Common myeloid progenitor, CD34-positive (primary cell): ENCODE measurements at regions not wholly inside any gene's neighbourhood (a gene's known extent, or its start where the extent isn't known, plus 50 kb on each side); places are given as distances from the start of the nearest gene placed in this dataset.

ENCODE experiments used
- CTCF ChIA-PET: fragments of 350-600 bp; sonication (Branson Sonifier 250); formaldehyde crosslinking; loops from one replicate; lab custom pipeline; 2021; ENCODE audit warnings: antibody characterized with exemption; lab: Charles Lee
- POLR2A ChIA-PET: fragments of 350-600 bp; sonication (Branson Sonifier 250); formaldehyde crosslinking; loops from one replicate; lab custom pipeline; 2021; ENCODE audit warnings: antibody characterized with exemption; lab: Charles Lee
- DNase-seq, 3 donors: peaks; one replicate each; pipeline versions ENCODE4 v3.0.0 to v3.0.0-alpha.2; 2013
- H3K27ac ChIP-seq, 2 experiments: 1 replicate in 1 of 2; 2 replicates in 1 of 2; pipeline ENCODE4 v1.7.0; 2013; ENCODE audit warnings: inconsistent platforms in 2 of 2, low read length in 2 of 2, mild to moderate bottlenecking in 2 of 2, low read depth in 1 of 2, moderate library complexity in 1 of 2; ENCODE audit not compliant: severe bottlenecking in 2 of 2, insufficient read depth in 1 of 2, poor library complexity in 1 of 2
- H3K27me3 ChIP-seq, 5 experiments: replicated peaks in 2 of 5; 1 replicate in 3 of 5; 2 replicates in 2 of 5; pipeline versions ENCODE4 v1.6.1 to v1.7.0; 2013; ENCODE audit warnings: low read length in 4 of 5, mild to moderate bottlenecking in 2 of 5, moderate library complexity in 2 of 5, inconsistent platforms in 1 of 5; ENCODE audit not compliant: insufficient read depth in 5 of 5, control insufficient read depth in 4 of 5
- H3K36me3 ChIP-seq, 4 experiments: 1 replicate in 2 of 4; 2 replicates in 2 of 4; pipeline versions ENCODE4 v1.6.1 to v1.7.0; 2013; ENCODE audit warnings: low read length in 3 of 4, control low read depth in 1 of 4, mild to moderate bottlenecking in 1 of 4; ENCODE audit not compliant: control insufficient read depth in 4 of 4, insufficient read depth in 4 of 4
- H3K4me1 ChIP-seq, 4 experiments: 1 replicate in 3 of 4; 2 replicates in 1 of 4; pipeline versions ENCODE4 v1.6.1 to v1.7.1; 2013; ENCODE audit warnings: low read length in 3 of 4, mild to moderate bottlenecking in 3 of 4, control low read depth in 1 of 4, inconsistent platforms in 1 of 4, moderate library complexity in 1 of 4; ENCODE audit not compliant: control insufficient read depth in 4 of 4, insufficient read depth in 4 of 4; ENCODE audit errors: control extremely low read depth in 1 of 4
- H3K4me3 ChIP-seq, 7 experiments: 1 replicate in 4 of 7; 2 replicates in 3 of 7; pipeline versions ENCODE4 v1.5.1 to v1.7.0; 2013; ENCODE audit warnings: mild to moderate bottlenecking in 7 of 7, low read length in 6 of 7, moderate library complexity in 6 of 7, inconsistent platforms in 2 of 7, low read depth in 2 of 7, control low read depth in 1 of 7; ENCODE audit not compliant: insufficient read depth in 4 of 7, control insufficient read depth in 1 of 7; ENCODE audit errors: extremely low read depth in 1 of 7
- H3K9me3 ChIP-seq, 5 experiments: 1 replicate in 4 of 5; 2 replicates in 1 of 5; pipeline versions ENCODE4 v1.6.1 to v1.7.1; 2013; ENCODE audit warnings: low read length in 4 of 5, mild to moderate bottlenecking in 2 of 5, inconsistent platforms in 1 of 5, low read depth in 1 of 5, moderate library complexity in 1 of 5; ENCODE audit not compliant: control insufficient read depth in 4 of 5, insufficient read depth in 2 of 5; ENCODE audit errors: control extremely low read depth in 1 of 5
- WGBS: methylation state at CpG from one replicate; pipeline ENCODE4 v1.1.5; 2013; ENCODE audit not compliant: insufficient coverage; 5-methylcytosine and 5-hydroxymethylcytosine counted together

DNA sequence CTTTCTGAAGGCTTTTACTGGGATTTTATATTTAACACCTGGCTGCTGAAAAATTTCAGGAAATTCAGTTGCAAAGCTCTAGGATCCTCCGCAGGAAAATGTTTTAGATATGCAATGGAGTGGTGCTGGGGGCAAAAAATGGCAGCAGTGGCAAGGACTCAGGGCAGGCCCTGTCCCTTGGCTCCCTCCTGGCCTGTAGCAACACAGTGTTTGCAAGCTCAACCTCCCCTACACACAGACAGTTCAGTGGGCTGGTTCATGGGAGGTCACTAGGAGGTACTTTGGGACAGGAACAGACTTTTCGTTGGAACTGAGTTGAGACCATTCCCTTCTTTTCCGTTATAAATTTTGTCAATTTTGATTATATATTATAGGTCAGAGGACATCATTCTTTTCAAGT, 270.4 kb downstream of the ADAMTS20 start:
- Histone ChIP-seq H3K4me1 (peaks cover 0 to 2% (median 0%) of the 10 kb centered on the region in 4 experiments), H3K9me3 (no peaks in the 10 kb centered on the region), H3K27me3 (no peaks in the 10 kb centered on the region), H3K36me3 (no peaks in the 10 kb centered on the region), H3K4me3 (no peak overlapping the region), H3K27ac (no peak overlapping the region)
- ChIA-PET CTCF (interaction anchor here (0.7 to 1.9 kb wide), 9 partner anchors 9 to 820 kb away, joined by 3 to 8 read pairs (median 3); no protein-coding TSS in a partner anchor), POLR2A (no interaction called here)
- 89% methylated on average over 1 of the region's 3 CpGs for WGBS
- no peak for DNase-seq

DNA sequence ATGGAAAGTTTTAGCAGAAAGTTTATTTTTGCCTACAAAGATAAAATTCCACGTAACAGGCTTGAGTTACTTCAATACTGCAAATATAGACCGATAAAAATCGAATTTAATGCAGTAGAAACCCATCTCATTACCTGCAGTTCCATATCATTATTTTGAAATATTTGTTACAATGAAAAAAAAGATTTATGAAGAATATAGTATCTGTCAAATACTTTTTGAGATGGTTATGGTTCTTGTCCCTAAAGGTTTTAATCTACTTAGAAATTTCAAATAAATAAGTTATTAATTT, 273.5 kb downstream of the ADAMTS20 start:
- POLR2A ChIA-PET, result no interaction called here
- H3K9me3 ChIP-seq, result no peaks in the 10 kb centered on the region

DNA sequence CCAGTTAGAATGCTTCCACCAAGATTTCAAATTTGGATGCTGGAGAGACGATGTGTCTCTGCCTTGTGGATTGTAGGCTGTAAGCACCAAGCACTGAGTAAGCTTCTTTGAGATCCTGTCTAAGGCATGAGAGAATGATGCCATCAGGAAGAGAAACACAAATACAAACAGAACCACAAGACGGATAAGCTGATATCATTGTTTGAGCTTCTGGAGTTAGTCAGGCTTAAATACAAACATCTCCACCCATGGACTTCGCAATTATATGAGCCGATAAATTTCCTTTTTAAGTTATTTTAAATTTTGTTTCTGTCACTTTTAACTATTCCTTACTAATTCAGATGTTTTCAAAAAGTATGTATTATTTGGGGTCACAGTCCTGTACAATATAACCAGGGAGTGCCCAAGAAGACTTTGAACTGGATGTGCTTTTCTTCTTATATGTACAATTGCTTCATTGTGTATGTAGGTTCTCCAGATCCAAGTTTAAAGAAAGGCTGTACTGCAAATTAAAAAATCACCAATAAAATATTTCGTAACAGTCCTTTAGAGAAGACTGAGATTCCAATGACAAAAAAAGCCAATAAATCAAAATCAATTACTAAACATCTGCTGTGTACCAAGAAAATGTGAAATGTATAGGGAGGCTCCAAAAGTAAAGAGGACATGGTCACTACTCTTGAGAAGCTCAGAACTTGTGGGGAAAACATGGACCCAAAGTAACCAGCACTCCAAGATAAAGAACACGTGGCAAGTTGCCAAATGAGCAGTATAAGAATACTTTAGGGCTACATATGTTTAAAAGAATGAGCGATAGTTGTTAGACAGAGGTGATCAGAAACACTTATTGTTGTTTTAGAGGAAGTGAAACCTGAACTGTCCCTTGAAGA, 274.1 kb downstream of the ADAMTS20 start:
- Histone ChIP-seq H3K27me3 (no peaks in the 10 kb centered on the region), H3K4me1 (peaks cover 0 to 2% (median 0%) of the 10 kb centered on the region in 4 experiments), H3K4me3 (no peak overlapping the region), H3K36me3 (no peaks in the 10 kb centered on the region), H3K9me3 (no peaks in the 10 kb centered on the region), H3K27ac (no peak overlapping the region)
- no peak for DNase-seq
- WGBS, result 83% methylated on average over 4 of the region's 7 CpGs
- CTCF ChIA-PET, result no interaction called here
- POLR2A ChIA-PET, result no interaction called here

More for the DNA sequence above, 273.5 kb downstream of the ADAMTS20 start:
- Histone ChIP-seq H3K4me3 (no peak overlapping the region), H3K27me3 (no peaks in the 10 kb centered on the region), H3K4me1 (peaks cover 0 to 2% (median 0%) of the 10 kb centered on the region in 4 experiments), H3K36me3 (no peaks in the 10 kb centered on the region), H3K27ac (no peak overlapping the region)
- DNase-seq, result no peak
- no CpG with 5 or more reads among the region's 3 CpGs for WGBS
- CTCF ChIA-PET, result no interaction called here

DNA sequence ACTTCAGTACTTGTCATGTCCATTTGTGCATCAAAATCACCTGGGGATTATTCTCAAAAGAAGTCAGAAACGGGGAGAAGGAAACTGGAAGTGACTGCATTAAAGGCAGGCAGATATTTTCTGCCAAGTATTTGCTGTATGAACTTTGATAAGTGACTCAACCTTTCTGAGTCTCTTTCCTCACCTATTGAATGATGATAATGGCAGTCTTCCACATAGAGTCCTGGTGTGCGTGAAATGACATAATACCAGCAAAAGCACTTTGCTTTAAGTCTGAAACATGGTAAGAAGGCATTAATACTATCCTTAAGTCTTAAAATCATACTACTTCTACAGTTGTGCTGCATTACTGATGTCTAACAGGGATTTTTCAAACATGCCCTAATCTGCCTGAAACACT, 278.5 kb downstream of the ADAMTS20 start:
- no peaks in the 10 kb centered on the region for H3K27me3 ChIP-seq
- CTCF ChIA-PET, result no interaction called here
- POLR2A ChIA-PET, result no interaction called here
- WGBS, result 100% methylated on average over 1 of the region's 2 CpGs
- H3K9me3 ChIP-seq, result no peaks in the 10 kb centered on the region
- H3K4me1 ChIP-seq, result peaks cover 0 to 10% (median 1%) of the 10 kb centered on the region in 4 experiments
- DNase-seq, result no peak
- no peak overlapping the region for H3K27ac ChIP-seq
- H3K36me3 ChIP-seq, result no peaks in the 10 kb centered on the region
- H3K4me3 ChIP-seq, result no peak overlapping the region

DNA sequence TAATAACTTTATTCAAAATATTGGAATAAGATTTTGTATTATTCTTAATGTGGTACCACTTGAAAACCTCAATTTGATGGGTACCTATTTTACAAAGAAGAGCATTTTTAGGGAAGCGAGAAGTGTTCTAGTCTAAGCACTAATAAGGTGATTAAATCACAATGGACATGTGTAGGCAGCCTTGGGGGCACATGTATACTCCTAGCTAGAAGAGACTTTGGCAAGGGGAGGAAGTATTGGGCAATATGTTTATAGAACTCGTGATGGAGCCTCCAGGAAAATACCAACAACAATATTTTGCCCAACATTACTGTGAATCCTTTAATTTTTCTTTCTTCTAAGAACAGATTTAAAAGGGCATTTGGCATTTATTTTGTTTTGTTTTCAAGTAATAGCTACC, 280.3 kb downstream of the ADAMTS20 start:
- H3K36me3 ChIP-seq, result no peaks in the 10 kb centered on the region
- no CpG with 5 or more reads among the region's 2 CpGs for WGBS
- no peak overlapping the region for H3K27ac ChIP-seq
- H3K9me3 ChIP-seq, result no peaks in the 10 kb centered on the region
- DNase-seq, result peak in 1 of 3 donors; percentile 6
- peak overlapping the region in 1 of 7 experiments; percentile 42 for H3K4me3 ChIP-seq
- ChIA-PET POLR2A (no interaction called here), CTCF (interaction anchor here (1.4 kb wide), 1 partner anchor 10 kb away, joined by 3 read pairs; no protein-coding TSS in a partner anchor)
- H3K4me1 ChIP-seq, result peaks cover 0 to 10% (median under 1%) of the 10 kb centered on the region in 4 experiments
- no peaks in the 10 kb centered on the region for H3K27me3 ChIP-seq

DNA sequence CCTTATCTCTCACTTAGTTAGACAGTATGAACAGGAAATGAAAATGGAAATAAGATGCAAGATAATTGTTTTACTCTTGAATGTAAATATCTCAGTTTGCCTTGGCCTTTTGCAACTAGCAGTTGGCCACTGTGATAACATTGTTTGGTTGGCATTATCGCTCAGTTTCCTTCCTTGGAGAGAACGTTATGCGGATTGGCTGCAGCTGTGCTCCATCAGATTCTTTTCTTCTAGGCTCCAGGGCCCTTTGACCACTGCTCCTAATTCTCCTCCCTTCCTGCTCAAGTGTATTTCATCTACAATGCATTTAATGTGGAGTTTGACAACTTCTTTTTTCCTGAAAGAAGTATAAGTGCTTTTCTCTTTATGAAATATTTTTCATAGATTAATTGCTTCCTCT, 284.2 kb downstream of the ADAMTS20 start:
- POLR2A ChIA-PET, result no interaction called here
- Histone ChIP-seq H3K4me3 (no peak overlapping the region), H3K27ac (no peak overlapping the region), H3K36me3 (no peaks in the 10 kb centered on the region), H3K4me1 (peaks cover 0 to 10% (median under 1%) of the 10 kb centered on the region in 4 experiments), H3K27me3 (no peaks in the 10 kb centered on the region), H3K9me3 (no peaks in the 10 kb centered on the region)
- WGBS, result 79% methylated on average over 3 of the region's 3 CpGs
- CTCF ChIA-PET, result no interaction called here
- DNase-seq, result no peak

DNA sequence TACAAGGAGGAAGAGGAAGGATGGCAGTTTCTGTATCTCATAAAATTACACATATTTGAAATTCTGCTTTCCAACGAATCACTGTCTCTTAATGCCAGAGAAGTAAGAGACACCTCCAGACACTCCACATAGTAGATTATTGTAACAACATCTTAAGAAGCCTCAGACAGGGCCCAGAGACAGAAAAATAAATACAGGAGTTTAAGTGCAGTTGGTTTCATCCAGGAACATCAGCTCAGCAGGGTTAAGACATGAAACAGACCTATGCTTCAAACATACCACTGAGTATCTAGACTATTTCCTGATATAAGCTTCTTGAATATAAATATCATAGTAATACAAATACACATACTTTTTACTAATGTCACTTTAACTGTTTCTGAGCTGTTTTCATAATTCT, 290.3 kb downstream of the ADAMTS20 start:
- no peak overlapping the region for H3K27ac ChIP-seq
- no peaks in the 10 kb centered on the region for H3K9me3 ChIP-seq
- no peak overlapping the region for H3K4me3 ChIP-seq
- H3K36me3 ChIP-seq, result no peaks in the 10 kb centered on the region
- no peaks in the 10 kb centered on the region for H3K27me3 ChIP-seq
- H3K4me1 ChIP-seq, result no peaks in the 10 kb centered on the region
- CTCF ChIA-PET, result interaction anchor here (1.5 kb wide), 1 partner anchor 9 kb away, joined by 3 read pairs; no protein-coding TSS in a partner anchor
- 100% methylated on average over 1 of the region's 1 CpG for WGBS
- no peak for DNase-seq
- POLR2A ChIA-PET, result no interaction called here
